ENCODE measurements at regions not wholly inside any gene's neighbourhood (a gene's known extent, or its start where the extent isn't known, plus 50 kb on each side); places are given as distances from the start of the nearest gene placed in this dataset.

- no peak for DNase-seq
Observed at GRCh38 chr13:99659226-99659625, 158.0 kb downstream of the TM9SF2 start.

- peak; percentile 51 for DNase-seq
Observed at GRCh38 chr13:99658261-99658991, 157.2 kb downstream of the TM9SF2 start.

GRCh38 chr13:99657848-99658260, 156.6 kb downstream of the TM9SF2 start:
- peak; percentile 20 for DNase-seq

GRCh38 chr13:99656844-99657381, 155.6 kb downstream of the TM9SF2 start:
- DNase-seq: peak; percentile 61

GRCh38 chr13:99656092-99656745, 154.9 kb downstream of the TM9SF2 start:
- peak; percentile 88 for DNase-seq

- peak; percentile 49 for DNase-seq
Observed at GRCh38 chr13:99655351-99656091, 154.2 kb downstream of the TM9SF2 start.

GRCh38 chr13:99654076-99654475, 152.8 kb downstream of the TM9SF2 start:
- no peak for DNase-seq

- DNase-seq: no peak
Observed at GRCh38 chr13:99653526-99653925, 152.3 kb downstream of the TM9SF2 start.

- DNase-seq: no peak
Observed at GRCh38 chr13:99652901-99653300, 151.6 kb downstream of the TM9SF2 start.

- DNase-seq: no peak
Observed at GRCh38 chr13:99652141-99652540, 150.9 kb downstream of the TM9SF2 start.

- no peak for DNase-seq
Observed at GRCh38 chr13:99651016-99651415, 149.7 kb downstream of the TM9SF2 start.

GRCh38 chr13:99650410-99650809, 149.1 kb downstream of the TM9SF2 start:
- no peak for DNase-seq

- no peak for DNase-seq
Observed at GRCh38 chr13:99648927-99649326, 147.7 kb downstream of the TM9SF2 start.

GRCh38 chr13:99648066-99648665, 146.9 kb downstream of the TM9SF2 start:
- DNase-seq: no peak

GRCh38 chr13:99647596-99647985, 146.3 kb downstream of the TM9SF2 start:
- no peak for DNase-seq

- DNase-seq: no peak
Observed at GRCh38 chr13:99646866-99647595, 145.8 kb downstream of the TM9SF2 start.

- no peak for DNase-seq
Observed at GRCh38 chr13:99642841-99643240, 141.6 kb downstream of the TM9SF2 start.

GRCh38 chr13:99642006-99642405, 140.7 kb downstream of the TM9SF2 start:
- no peak for DNase-seq

- no peak for DNase-seq
Observed at GRCh38 chr13:99640260-99640659, 139.0 kb downstream of the TM9SF2 start.

GRCh38 chr13:99639126-99639525, 137.9 kb downstream of the TM9SF2 start:
- DNase-seq: no peak

- no peak for DNase-seq
Observed at GRCh38 chr13:99636728-99637353, 135.6 kb downstream of the TM9SF2 start.

GRCh38 chr13:99636306-99636705, 135.0 kb downstream of the TM9SF2 start:
- DNase-seq: no peak

Measured in activated CD4-positive, alpha-beta T cell treated with anti-CD3 and anti-CD28 coated beads, Interleukin-2, Interleukin-6, amounts not matched to agents 100 ng/mL and 50 ng/mL, durations not matched to agents 16 hours and 8 hours (primary cell).